CD14-positive monocyte (primary cell): ENCODE measurements at regions not wholly inside any gene's neighbourhood (a gene's known extent, or its start where the extent isn't known, plus 50 kb on each side); places are given as distances from the start of the nearest gene placed in this dataset.

Experiments used
- DNase-seq, 3 donors: peaks; one replicate each; pipeline ENCODE4 v3.0.0-alpha.2; 2011 to 2022
- H2AFZ ChIP-seq: 2 replicates; pipeline ENCODE4 v1.6.0; 2012; ENCODE audit warnings: mild to moderate bottlenecking, low read depth, low read length, inconsistent platforms; ENCODE audit not compliant: insufficient read depth, poor library complexity, severe bottlenecking
- H3K27ac ChIP-seq, 2 donors: 1 replicate in 1 of 2; 2 replicates in 1 of 2; pipeline ENCODE4 v1.5.1; 2012 to 2013; ENCODE audit warnings: low read length in 2 of 2, control low read depth in 1 of 2, inconsistent platforms in 1 of 2, low read depth in 1 of 2, mild to moderate bottlenecking in 1 of 2
- H3K27me3 ChIP-seq, 2 donors: one replicate each; pipeline versions ENCODE4 v1.6.0 to v1.6.1; 2011 to 2013; ENCODE audit warnings: low read length in 2 of 2; ENCODE audit not compliant: control insufficient read depth in 2 of 2, insufficient read depth in 2 of 2
- H3K36me3 ChIP-seq, 2 donors: replicated peaks in 1 of 2; 1 replicate in 1 of 2; 2 replicates in 1 of 2; pipeline versions ENCODE4 v1.5.1 to v1.6.1; 2012 to 2013; ENCODE audit warnings: low read length in 2 of 2, control low read depth in 1 of 2, inconsistent platforms in 1 of 2, mild to moderate bottlenecking in 1 of 2; ENCODE audit not compliant: insufficient read depth in 2 of 2, control insufficient read depth in 1 of 2
- H3K4me1 ChIP-seq, 2 donors: 1 replicate in 1 of 2; 2 replicates in 1 of 2; pipeline versions ENCODE4 v1.5.1 to v1.6.1; 2012 to 2013; ENCODE audit warnings: low read length in 2 of 2, control low read depth in 1 of 2, inconsistent platforms in 1 of 2, mild to moderate bottlenecking in 1 of 2, moderate library complexity in 1 of 2; ENCODE audit not compliant: insufficient read depth in 2 of 2, control insufficient read depth in 1 of 2
- H3K4me2 ChIP-seq: replicated peaks from 2 replicates; pipeline ENCODE3; 2012; ENCODE audit warnings: low read length, moderate library complexity, mild to moderate bottlenecking; ENCODE audit not compliant: poor library complexity, severe bottlenecking; ENCODE audit errors: extremely low read depth
- H3K4me3 ChIP-seq, 3 experiments: fragments of 200-600 bp in 1 of 3; sonication (generic) in 1 of 3; replicated peaks in 1 of 3; 1 replicate in 2 of 3; 2 replicates in 1 of 3; pipeline ENCODE4 v1.5.1; 2011 to 2013; ENCODE audit warnings: low read length in 3 of 3, mild to moderate bottlenecking in 3 of 3, control low read depth in 2 of 3, low read depth in 2 of 3, inconsistent platforms in 1 of 3, moderate library complexity in 1 of 3
- H3K79me2 ChIP-seq: 2 replicates; pipeline ENCODE4 v1.6.0; 2012; ENCODE audit warnings: mild to moderate bottlenecking, control low read depth, inconsistent platforms, low read length, moderate library complexity; ENCODE audit not compliant: insufficient read depth
- H3K9ac ChIP-seq: 2 replicates; pipeline ENCODE4 v1.6.0; 2017; ENCODE audit warnings: low read length, mild to moderate bottlenecking; ENCODE audit not compliant: insufficient read depth, poor library complexity, severe bottlenecking
- H3K9me3 ChIP-seq, 2 donors: replicated peaks in 1 of 2; 1 replicate in 1 of 2; 2 replicates in 1 of 2; pipeline versions ENCODE4 v1.5.1 to v1.6.1; 2012 to 2013; ENCODE audit warnings: low read length in 2 of 2, control low read depth in 1 of 2; ENCODE audit not compliant: control insufficient read depth in 1 of 2, insufficient read depth in 1 of 2
- H4K20me1 ChIP-seq: 2 replicates; pipeline ENCODE4 v1.6.0; 2012; ENCODE audit warnings: mild to moderate bottlenecking, low read length, control low read depth, moderate library complexity; ENCODE audit not compliant: insufficient read depth
- H3K27ac Mint-ChIP-seq, 7 donors: one replicate each; pipeline ENCODE4 v1.8.0; 2020; ENCODE audit warnings: mild to moderate bottlenecking in 7 of 7, mixed read lengths in 7 of 7, moderate library complexity in 6 of 7, inconsistent platforms in 2 of 7
- H3K27me3 Mint-ChIP-seq, 3 donors: one replicate each; pipeline ENCODE4 v1.8.0; 2021 to 2022; ENCODE audit warnings: low read depth in 3 of 3, mild to moderate bottlenecking in 3 of 3, mixed read lengths in 3 of 3, moderate library complexity in 3 of 3, inconsistent platforms in 1 of 3
- H3K36me3 Mint-ChIP-seq, 2 donors: one replicate each; pipeline ENCODE4 v1.8.0; 2020; ENCODE audit warnings: mixed read lengths in 2 of 2, inconsistent platforms in 1 of 2, mild to moderate bottlenecking in 1 of 2
- H3K4me1 Mint-ChIP-seq: one replicate; pipeline ENCODE4 v1.8.0; 2020; ENCODE audit warnings: mild to moderate bottlenecking, mixed read lengths
- H3K4me3 Mint-ChIP-seq, 2 donors: one replicate each; pipeline ENCODE4 v1.8.0; 2020; ENCODE audit warnings: mild to moderate bottlenecking in 2 of 2, mixed read lengths in 2 of 2, moderate library complexity in 1 of 2
- H3K9me3 Mint-ChIP-seq, 7 donors: one replicate each; pipeline ENCODE4 v1.8.0; 2020 to 2022; ENCODE audit warnings: mixed read lengths in 7 of 7, mild to moderate bottlenecking in 6 of 7, moderate library complexity in 6 of 7, inconsistent platforms in 2 of 7
- CTCF ChIP-seq: fragments of 200-600 bp; IDR thresholded peaks from one replicate; pipeline ENCODE4 v1.8.0; 2022; ENCODE audit warnings: antibody characterized with exemption, mild to moderate bottlenecking
- WGBS: methylation state at CpG from one replicate; pipeline ENCODE4 v1.1.5; 2013; ENCODE audit warnings: missing lambda C conversion rate; ENCODE audit not compliant: insufficient coverage; 5-methylcytosine and 5-hydroxymethylcytosine counted together
- intact Hi-C, 2 donors: fragments of 100-400 bp; cut with micrococcal nuclease; formaldehyde crosslinking; loops; one replicate each; pipeline versions ENCODE4 v1.15.0 to v1.15.1; 2023

DNA sequence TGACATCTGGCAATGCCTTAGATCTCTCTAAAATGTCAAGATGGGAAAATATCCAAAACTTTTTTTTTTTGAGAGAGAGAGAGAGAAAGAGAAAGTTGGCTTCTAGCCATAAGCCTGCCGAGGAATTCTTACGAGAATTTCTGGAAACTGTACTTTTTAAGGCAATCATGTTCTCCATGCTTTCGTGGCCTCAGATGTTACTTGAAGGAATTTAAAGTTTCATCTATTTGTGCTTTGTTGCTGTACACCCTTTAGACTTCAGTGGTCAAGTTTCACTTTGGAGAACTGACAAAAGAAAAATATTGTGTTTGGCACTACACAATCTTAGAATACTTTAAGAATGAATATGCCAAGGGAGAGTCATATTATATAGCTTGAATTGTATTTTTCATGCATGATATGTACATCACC, 53.9 kb downstream of the FAT4 start:
- no peaks in the 10 kb centered on the region for H3K79me2 ChIP-seq
- no peak overlapping the region for H3K4me2 ChIP-seq
- Mint-ChIP-seq H3K27me3 (no peaks in the 10 kb centered on the region), H3K36me3 (no peaks in the 10 kb centered on the region), H3K4me1 (no peaks in the 10 kb centered on the region), H3K9me3 (peaks cover 0 to 9% (median 1%) of the 10 kb centered on the region in 7 donors), H3K4me3 (no peak overlapping the region), H3K27ac (no peak overlapping the region)
- no peaks in the 10 kb centered on the region for H3K4me1 ChIP-seq
- WGBS, result 82% methylated on average over 2 of the region's 3 CpGs
- no peaks in the 10 kb centered on the region for H3K36me3 ChIP-seq
- no peak overlapping the region for H3K9ac ChIP-seq
- H3K9me3 ChIP-seq, result peaks cover 3 to 5% of the 10 kb centered on the region in 2 donors
- H2AFZ ChIP-seq, result no peak overlapping the region
- no peak overlapping the region for H3K27ac ChIP-seq
- DNase-seq, result no peak
- H3K4me3 ChIP-seq, result no peak overlapping the region
- H4K20me1 ChIP-seq, result no peaks in the 10 kb centered on the region
- TF ChIP-seq CTCF, result no peak
- intact Hi-C loops, result no loop called here
- no peaks in the 10 kb centered on the region for H3K27me3 ChIP-seq

- no peak for DNase-seq
- Mint-ChIP-seq H3K36me3 (no peaks in the 10 kb centered on the region), H3K4me3 (no peak overlapping the region), H3K27ac (no peak overlapping the region), H3K9me3 (peaks cover 0 to 8% (median 1%) of the 10 kb centered on the region in 7 donors), H3K4me1 (no peaks in the 10 kb centered on the region), H3K27me3 (no peaks in the 10 kb centered on the region)
- Histone ChIP-seq H3K9ac (no peak overlapping the region), H4K20me1 (no peaks in the 10 kb centered on the region), H3K4me3 (no peak overlapping the region), H3K4me1 (no peaks in the 10 kb centered on the region), H3K79me2 (no peaks in the 10 kb centered on the region), H3K27me3 (no peaks in the 10 kb centered on the region), H2AFZ (no peak overlapping the region), H3K36me3 (no peaks in the 10 kb centered on the region), H3K27ac (no peak overlapping the region), H3K4me2 (no peak overlapping the region), H3K9me3 (peaks cover 3 to 5% of the 10 kb centered on the region in 2 donors)
- WGBS, result 75% methylated on average over 2 of the region's 2 CpGs
- TF ChIP-seq CTCF, result no peak
- intact Hi-C loops, result no loop called here
Measured at GRCh38 chr4:125369098-125369497, 54.3 kb downstream of the FAT4 start.
